GM04504 (cell line): ENCODE measurements at regions not wholly inside any gene's neighbourhood (a gene's known extent, or its start where the extent isn't known, plus 50 kb on each side); places are given as distances from the start of the nearest gene placed in this dataset.

Experiments
- DNase-seq: peaks from one replicate; pipeline ENCODE4 v3.0.0-alpha.2; 2012; ENCODE audit warnings: low read depth

DNA sequence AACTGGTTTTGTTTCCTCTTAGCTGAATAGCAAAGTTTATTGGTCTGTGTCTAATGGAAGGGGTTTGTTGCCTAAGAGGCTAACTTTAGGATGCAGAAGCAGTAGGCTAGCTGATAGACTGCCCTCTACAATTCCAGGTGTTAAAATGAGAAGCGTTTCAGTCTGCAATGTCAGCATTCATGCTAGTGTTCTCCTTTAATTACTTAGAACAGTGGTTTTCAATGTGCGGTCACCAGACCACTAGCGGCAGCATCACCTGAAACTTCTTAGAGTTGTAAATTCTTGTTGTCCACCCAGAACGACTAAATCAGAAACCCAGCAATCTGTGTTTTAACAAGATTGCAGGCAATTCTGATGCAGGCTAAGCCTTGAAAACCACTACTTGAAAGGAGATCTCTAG, 392.9 kb downstream of the IPMK start:
- DNase-seq, result no peak

GRCh38 chr10:57867241-57867640, 400.5 kb downstream of the IPMK start:
- no peak for DNase-seq

GRCh38 chr10:57864765-57865680, 402.7 kb downstream of the IPMK start:
- no peak for DNase-seq

GRCh38 chr10:57849691-57850357, 417.9 kb downstream of the IPMK start:
- DNase-seq, result no peak

DNA sequence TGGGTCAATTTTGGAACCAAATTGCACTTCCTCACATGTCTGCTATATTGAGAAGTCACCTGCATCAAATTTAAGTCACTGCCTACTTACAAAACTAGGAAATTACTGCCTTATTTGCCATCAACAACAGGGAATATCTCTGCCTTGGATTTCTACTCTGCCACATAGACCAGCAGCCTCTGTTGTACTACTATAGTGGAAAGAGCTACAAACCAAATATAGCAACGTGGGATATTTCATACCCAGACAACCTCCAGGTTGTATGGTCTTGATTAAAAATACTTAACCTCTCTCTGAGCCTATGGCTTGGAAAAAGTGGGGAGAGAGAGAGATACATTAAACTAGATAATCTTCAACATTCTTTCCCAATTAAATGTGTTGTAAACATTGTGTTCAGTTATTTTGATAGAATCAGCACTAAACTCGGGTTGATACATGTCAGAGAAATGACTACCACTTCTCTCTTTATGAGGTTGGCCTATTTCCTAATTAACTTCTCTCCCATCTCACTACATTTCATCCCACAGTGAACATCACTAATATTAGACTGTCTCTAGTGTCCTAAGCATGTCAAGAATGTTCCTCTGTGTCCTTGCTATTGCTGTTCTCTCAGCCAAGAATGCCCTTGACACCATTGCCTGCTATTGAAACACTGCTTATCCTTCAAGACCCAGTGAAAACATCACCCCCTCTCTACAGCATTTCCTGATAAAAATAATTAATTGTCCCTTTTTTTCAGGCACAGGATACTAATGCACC, 421.2 kb downstream of the IPMK start:
- no peak for DNase-seq

DNA sequence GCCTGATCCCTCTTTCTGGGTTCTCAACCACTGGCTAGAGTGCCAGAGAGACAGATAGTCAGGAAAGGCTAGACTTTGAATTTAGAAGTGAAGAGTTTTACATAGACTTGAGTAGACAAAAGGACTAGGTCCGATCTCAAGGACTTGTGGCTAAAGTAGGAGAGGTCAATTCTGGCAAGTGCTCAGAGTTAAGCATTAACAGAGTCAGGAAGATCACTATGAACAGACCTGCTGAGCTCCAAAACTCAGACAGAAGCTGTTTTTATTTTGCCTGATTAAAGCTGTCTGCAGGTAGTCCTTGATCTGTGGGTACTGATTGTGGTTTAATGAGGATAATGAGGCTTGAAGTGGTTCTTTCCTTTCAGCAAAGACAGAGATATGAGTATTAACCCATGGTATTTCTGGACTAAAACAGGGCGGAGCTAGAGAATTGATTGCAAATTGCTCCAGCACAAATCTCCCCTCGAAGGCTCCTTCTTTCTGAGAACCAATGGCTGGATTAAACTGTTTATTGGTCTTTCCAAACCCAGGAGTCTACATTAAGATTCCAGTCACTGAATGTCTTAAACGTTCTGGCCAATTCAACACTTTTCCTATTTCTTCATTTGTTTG, 423.2 kb downstream of the IPMK start:
- DNase-seq, result no peak

GRCh38 chr10:57830877-57831560, 436.7 kb downstream of the IPMK start:
- DNase-seq, result no peak

- DNase-seq, result no peak
These were observed 442.7 kb downstream of the IPMK start for GRCh38 chr10:57825015-57825414.

DNA sequence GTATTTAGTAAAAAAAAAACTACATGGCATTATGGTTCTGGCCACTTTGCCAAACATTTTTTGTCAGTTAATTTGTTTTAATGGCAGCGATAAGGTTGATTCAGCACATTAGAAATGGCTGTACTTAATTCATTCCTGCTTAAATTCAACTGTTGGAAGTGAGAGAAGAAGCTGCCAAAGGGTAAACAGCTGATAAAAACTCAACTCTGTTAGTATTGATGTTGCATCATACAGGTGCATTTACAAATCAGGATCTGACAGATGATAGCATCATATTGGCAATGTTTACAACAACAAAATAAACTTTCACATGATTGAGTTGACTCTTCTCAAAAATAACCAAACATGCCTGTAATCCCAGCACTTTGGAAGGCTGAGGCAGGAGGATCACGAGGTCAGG, 444.3 kb downstream of the IPMK start:
- DNase-seq, result no peak

GRCh38 chr10:57822965-57823364, 444.7 kb downstream of the IPMK start:
- DNase-seq, result no peak

DNA sequence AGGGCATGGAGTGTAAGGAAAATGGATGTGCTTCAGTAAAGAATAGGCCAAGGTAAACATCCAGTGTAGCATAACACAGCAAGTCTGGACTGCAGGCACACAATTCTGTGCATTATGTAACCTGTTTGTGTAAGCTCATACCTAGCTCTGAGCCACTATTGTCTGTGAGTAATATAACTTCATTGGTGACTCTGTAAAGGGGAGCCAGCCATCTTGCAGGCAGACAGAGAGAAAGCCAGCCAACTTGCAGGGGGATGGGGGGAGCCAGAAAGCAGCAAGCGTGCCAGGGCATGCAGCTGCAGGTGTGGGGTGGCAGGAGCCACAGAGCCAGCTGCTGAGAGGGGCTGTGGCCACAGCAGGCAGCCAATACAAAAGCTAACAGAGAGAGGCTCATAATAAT, 449.2 kb downstream of the IPMK start:
- DNase-seq, result no peak

DNA sequence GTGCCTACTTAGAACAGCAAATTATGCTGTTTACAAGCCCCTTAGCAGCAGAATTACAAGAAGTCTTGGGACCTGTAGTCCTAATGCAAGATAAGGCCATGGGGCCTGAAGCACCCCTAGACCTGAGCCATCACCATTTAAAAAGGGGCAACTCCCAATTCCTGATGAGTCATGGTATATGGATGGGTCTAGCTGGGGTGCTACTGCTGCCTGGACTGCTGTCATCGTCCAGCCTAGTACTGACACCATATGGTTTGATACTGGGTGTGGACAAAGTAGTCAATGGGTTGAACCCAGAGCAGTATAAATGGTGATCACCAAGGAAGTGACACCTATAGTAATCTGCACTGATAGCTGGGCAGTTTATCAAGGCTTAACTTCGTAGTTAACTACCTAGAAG, 450.0 kb downstream of the IPMK start:
- DNase-seq, result no peak

GRCh38 chr10:57815949-57816348, 451.7 kb downstream of the IPMK start:
- DNase-seq, result no peak

GRCh38 chr10:57809961-57810360, 457.7 kb downstream of the IPMK start:
- DNase-seq, result no peak

GRCh38 chr10:57807906-57808305, 459.8 kb downstream of the IPMK start:
- no peak for DNase-seq

DNA sequence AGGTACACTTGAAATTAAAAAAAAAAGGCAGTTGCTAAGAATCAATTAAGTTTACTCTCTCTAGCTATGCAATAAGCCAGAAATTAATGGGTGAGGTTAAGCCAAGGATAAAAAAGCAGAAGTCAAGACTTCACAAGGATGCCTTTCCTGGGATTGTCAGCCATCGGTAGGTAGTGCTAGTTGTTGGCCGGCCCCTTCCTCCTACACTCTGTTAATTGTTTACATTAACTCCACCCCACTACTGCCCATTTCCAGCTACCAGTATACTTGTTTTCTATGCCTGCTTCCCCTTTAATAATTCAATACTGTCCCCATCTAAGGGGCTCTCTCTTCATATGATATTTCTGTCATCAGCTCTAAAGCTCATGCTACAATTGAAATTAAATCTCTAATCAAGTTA, 461.0 kb downstream of the IPMK start:
- no peak for DNase-seq

GRCh38 chr10:57799625-57800024, 468.1 kb downstream of the IPMK start:
- DNase-seq, result no peak

DNA sequence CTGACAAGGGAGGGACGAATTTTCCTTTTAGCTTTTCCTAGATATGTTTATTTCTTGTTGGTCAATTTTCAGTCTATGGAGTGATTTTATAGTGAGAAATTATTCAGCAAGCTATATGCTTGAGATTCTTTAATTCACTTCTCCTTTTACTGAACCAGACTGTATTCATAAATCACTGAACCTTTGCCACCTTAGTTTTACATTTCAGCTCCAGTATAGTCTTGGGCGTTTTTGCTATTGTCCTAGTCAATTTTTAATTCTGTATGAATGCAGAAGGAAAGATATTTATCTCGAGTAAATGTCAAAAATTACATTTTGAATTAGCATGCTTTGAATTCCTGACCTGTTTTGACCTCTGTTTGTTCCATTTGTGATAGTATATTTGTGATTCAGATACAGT, 468.9 kb downstream of the IPMK start:
- no peak for DNase-seq

DNA sequence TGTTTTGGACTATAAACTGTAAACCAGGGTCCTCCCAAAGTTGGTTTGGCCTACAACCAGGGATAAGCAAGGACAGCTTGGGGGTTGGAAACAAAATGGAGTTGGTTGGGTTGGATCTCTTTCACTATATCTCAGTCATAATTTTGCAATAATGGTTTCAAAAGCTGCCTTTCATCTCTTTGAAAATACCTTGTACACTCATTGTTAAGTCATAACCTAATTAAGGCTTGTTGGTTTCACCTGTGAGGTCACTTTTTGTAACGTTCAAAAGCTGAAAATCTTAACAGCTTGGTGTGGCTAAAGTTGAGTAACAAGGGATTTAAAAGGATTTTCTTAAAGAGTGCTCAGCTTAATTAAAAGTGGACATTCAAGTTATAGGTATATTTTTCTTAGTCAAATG, 476.1 kb downstream of the IPMK start:
- DNase-seq, result no peak

DNA sequence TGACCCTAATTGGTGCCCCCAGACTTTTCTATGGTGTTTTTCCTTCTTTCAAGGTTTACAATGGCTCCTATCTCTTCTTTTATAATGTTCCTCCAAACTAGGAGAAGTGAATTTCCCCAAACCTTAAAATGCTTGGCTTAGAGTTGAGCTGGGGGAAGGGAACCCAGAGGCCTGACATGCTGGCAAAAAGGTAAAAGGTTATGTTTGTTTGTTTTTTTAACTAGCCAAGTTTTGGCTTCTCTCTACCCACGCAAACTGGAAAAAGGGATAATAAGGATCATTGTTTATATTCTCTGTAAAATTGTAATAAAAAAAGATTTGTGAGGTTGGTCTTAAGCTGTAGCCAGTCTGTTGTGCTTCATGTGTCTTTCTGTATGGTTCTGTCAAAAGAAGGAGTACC, 477.0 kb downstream of the IPMK start:
- no peak for DNase-seq

DNA sequence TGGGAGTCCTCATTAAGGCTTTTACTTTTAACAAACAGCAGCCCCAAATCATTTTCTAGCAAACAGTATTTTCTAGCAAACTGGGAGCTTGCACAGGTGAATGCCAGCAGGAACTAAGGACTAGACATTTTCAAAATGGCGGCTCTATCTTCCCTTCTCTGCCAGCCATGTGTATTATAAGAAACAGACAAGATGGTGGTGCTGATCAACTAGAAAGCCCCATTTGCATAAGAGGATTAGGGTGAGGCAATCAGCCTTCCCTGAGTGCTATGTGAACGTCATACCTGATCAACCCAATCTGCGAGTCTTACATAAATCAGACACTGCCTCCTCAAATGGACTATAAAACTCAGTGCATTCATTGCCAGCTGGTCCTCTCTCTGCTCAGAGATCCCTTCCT, 479.6 kb downstream of the IPMK start:
- DNase-seq, result no peak
